H1 (cell line): ENCODE measurements at regions not wholly inside any gene's neighbourhood (a gene's known extent, or its start where the extent isn't known, plus 50 kb on each side); places are given as distances from the start of the nearest gene placed in this dataset.

ENCODE experiments used
- CTCF ChIA-PET: fragments of 300-600 bp; sonication (Branson Sonifier 250); formaldehyde crosslinking; loops from one replicate; lab custom pipeline; 2021; ENCODE audit not compliant: partially characterized antibody; lab: Charles Lee
- POLR2A ChIA-PET: fragments of 300-600 bp; sonication (Branson Sonifier 250); formaldehyde crosslinking; loops from one replicate; lab custom pipeline; 2021; ENCODE audit warnings: inconsistent platforms; ENCODE audit not compliant: partially characterized antibody; lab: Charles Lee
- DNase-seq, 2 experiments: peaks; one replicate each; pipeline versions ENCODE4 v3.0.0 to v3.0.0-alpha.2; 2010 to 2022; ENCODE audit warnings: low spot score in 2 of 2, low read depth in 1 of 2, mixed read lengths in 1 of 2
- FAIRE-seq: peaks from 2 replicates; lab custom pipeline; 2011; peaks lifted over from hg19 to GRCh38; lab: Jason Lieb, UNC
- H2AFZ ChIP-seq: 2 replicates; pipeline ENCODE4 v1.8.1; 2012; ENCODE audit warnings: low read length, inconsistent platforms
- H2AK5ac ChIP-seq: 2 replicates; pipeline ENCODE4 v1.6.1; 2013; ENCODE audit warnings: low read depth, low read length
- H2BK120ac ChIP-seq: replicated peaks from 2 replicates; pipeline ENCODE3; 2013; ENCODE audit warnings: low read depth, low read length, inconsistent platforms
- H2BK12ac ChIP-seq: 2 replicates; pipeline ENCODE4 v1.6.1; 2013; ENCODE audit warnings: low read depth, low read length
- H2BK15ac ChIP-seq: 2 replicates; pipeline ENCODE4 v1.6.1; 2013; ENCODE audit warnings: low read length
- H2BK20ac ChIP-seq: 2 replicates; pipeline ENCODE4 v1.6.1; 2013; ENCODE audit warnings: low read length
- H2BK5ac ChIP-seq: 2 replicates; pipeline ENCODE4 v1.6.1; 2013; ENCODE audit warnings: low read depth, low read length
- H3K14ac ChIP-seq: 2 replicates; pipeline ENCODE4 v1.6.1; 2013; ENCODE audit warnings: inconsistent platforms; ENCODE audit not compliant: insufficient read length
- H3K18ac ChIP-seq: 2 replicates; pipeline ENCODE4 v1.6.1; 2013; ENCODE audit warnings: low read length; ENCODE audit errors: extremely low read depth
- H3K23ac ChIP-seq: 2 replicates; pipeline ENCODE4 v1.6.1; 2013; ENCODE audit warnings: inconsistent platforms; ENCODE audit not compliant: insufficient read length
- H3K23me2 ChIP-seq: 2 replicates; pipeline ENCODE4 v1.6.1; 2013; ENCODE audit warnings: low read depth, low read length
- H3K27ac ChIP-seq: 2 replicates; pipeline ENCODE4 v1.6.1; 2011; ENCODE audit warnings: low read depth, low read length, inconsistent platforms
- H3K27me3 ChIP-seq, 4 experiments: replicated peaks in 1 of 4; 1 replicate in 1 of 4; 2 replicates in 3 of 4; pipeline versions ENCODE4 v1.6.1 to v1.8.1; 2011 to 2013; ENCODE audit warnings: low read length in 3 of 4, mild to moderate bottlenecking in 3 of 4, inconsistent platforms in 2 of 4, mixed read lengths in 2 of 4, moderate library complexity in 1 of 4; ENCODE audit not compliant: control insufficient read depth in 3 of 4, insufficient read depth in 3 of 4; ENCODE audit errors: extremely low read depth in 1 of 4
- H3K36me3 ChIP-seq, 4 experiments: 2 replicates each; pipeline versions ENCODE4 v1.6.1 to v1.8.1; 2011 to 2013; ENCODE audit warnings: mild to moderate bottlenecking in 4 of 4, low read length in 3 of 4, moderate library complexity in 2 of 4, control low read depth in 1 of 4, inconsistent platforms in 1 of 4; ENCODE audit not compliant: insufficient read depth in 4 of 4, control insufficient read depth in 2 of 4
- H3K4ac ChIP-seq: replicated peaks from 2 replicates; pipeline ENCODE3; 2013; ENCODE audit warnings: low read length, low read depth, mixed read lengths, inconsistent platforms; ENCODE audit not compliant: insufficient read length
- H3K4me1 ChIP-seq, 4 experiments: replicated peaks in 1 of 4; 1 replicate in 1 of 4; 2 replicates in 3 of 4; pipeline versions ENCODE4 v1.6.1 to v1.8.1; 2011 to 2013; ENCODE audit warnings: low read length in 3 of 4, inconsistent platforms in 2 of 4, mixed read lengths in 1 of 4; ENCODE audit not compliant: insufficient read depth in 4 of 4, control insufficient read depth in 3 of 4
- H3K4me2 ChIP-seq, 2 experiments: 2 replicates each; pipeline versions ENCODE4 v1.6.1 to v1.8.1; 2011 to 2013; ENCODE audit warnings: low read depth in 2 of 2, low read length in 2 of 2, control low read depth in 1 of 2, inconsistent platforms in 1 of 2, mild to moderate bottlenecking in 1 of 2; ENCODE audit not compliant: insufficient read depth in 1 of 2
- H3K4me3 ChIP-seq, 4 experiments: fragments of 200-600, 300-600 bp in 1 of 4; sonication (generic), shearing (Covaris generic), sonication (Bioruptor Twin) in 1 of 4; 2 replicates each; pipeline versions ENCODE4 v1.5.1 to v1.8.1; 2011 to 2016; ENCODE audit warnings: low read length in 4 of 4, low read depth in 3 of 4, control low read depth in 2 of 4, inconsistent platforms in 2 of 4, mild to moderate bottlenecking in 2 of 4, mixed read lengths in 1 of 4, moderate library complexity in 1 of 4; ENCODE audit not compliant: insufficient read depth in 2 of 4; ENCODE audit errors: extremely low read depth in 1 of 4
- H3K56ac ChIP-seq: replicated peaks from 2 replicates; pipeline ENCODE3; 2013; ENCODE audit warnings: low read depth, mild to moderate bottlenecking, mixed read lengths, low read length, inconsistent platforms; ENCODE audit not compliant: insufficient read length
- H3K79me1 ChIP-seq: 2 replicates; pipeline ENCODE4 v1.6.1; 2013; ENCODE audit warnings: low read depth, low read length, control low read depth
- H3K79me2 ChIP-seq, 2 experiments: 2 replicates each; pipeline versions ENCODE4 v1.6.1 to v1.8.1; 2012 to 2013; ENCODE audit warnings: low read length in 2 of 2, mild to moderate bottlenecking in 2 of 2, inconsistent platforms in 1 of 2; ENCODE audit not compliant: insufficient read depth in 2 of 2, control insufficient read depth in 1 of 2
- H3K9ac ChIP-seq, 4 experiments: replicated peaks in 1 of 4; 1 replicate in 1 of 4; 2 replicates in 3 of 4; pipeline versions ENCODE4 v1.6.1 to v1.8.1; 2011 to 2013; ENCODE audit warnings: low read depth in 3 of 4, low read length in 3 of 4, control low read depth in 2 of 4, mild to moderate bottlenecking in 2 of 4, moderate library complexity in 2 of 4, inconsistent platforms in 1 of 4; ENCODE audit errors: extremely low read depth in 1 of 4
- H3K9me3 ChIP-seq, 2 experiments: 2 replicates each; pipeline versions ENCODE4 v1.6.1 to v1.8.1; 2012 to 2013; ENCODE audit warnings: mild to moderate bottlenecking in 2 of 2, moderate library complexity in 2 of 2, control low read depth in 1 of 2, inconsistent platforms in 1 of 2, low read depth in 1 of 2, low read length in 1 of 2, mixed read lengths in 1 of 2; ENCODE audit not compliant: insufficient read depth in 2 of 2
- H4K20me1 ChIP-seq, 2 experiments: replicated peaks in 1 of 2; 2 replicates each; pipeline versions ENCODE3 to v1.8.1; 2011 to 2013; ENCODE audit warnings: inconsistent platforms in 2 of 2, low read length in 2 of 2, mild to moderate bottlenecking in 1 of 2; ENCODE audit not compliant: insufficient read depth in 2 of 2, control insufficient read depth in 1 of 2
- H4K5ac ChIP-seq: 2 replicates; pipeline ENCODE4 v1.6.1; 2013; ENCODE audit warnings: low read length, low read depth, mixed read lengths, inconsistent platforms; ENCODE audit not compliant: insufficient read length
- H4K8ac ChIP-seq: 2 replicates; pipeline ENCODE4 v1.8.0; 2013; ENCODE audit warnings: mild to moderate bottlenecking, moderate library complexity, low read length, inconsistent platforms; ENCODE audit not compliant: insufficient read depth; ENCODE audit errors: extremely low read depth
- H4K91ac ChIP-seq: replicated peaks from 2 replicates; pipeline ENCODE3; 2013; ENCODE audit warnings: low read length, mixed read lengths, inconsistent platforms; ENCODE audit not compliant: insufficient read length
- KDM5A ChIP-seq: fragments of 200-600 bp; IDR thresholded peaks from 2 replicates; pipeline ENCODE4 v1.7.1; 2012; ENCODE audit warnings: mild to moderate bottlenecking, low read length, inconsistent platforms, mixed read lengths
- RAD21 ChIP-seq, 2 experiments: IDR thresholded peaks in 1 of 2; conservative IDR thresholded peaks in 1 of 2; 2 replicates each; pipeline ENCODE4 v1.6.1; 2011; ENCODE audit warnings: low read depth in 2 of 2, low read length in 2 of 2, improper control_type of control experiment in 1 of 2, inconsistent platforms in 1 of 2, mild to moderate bottlenecking in 1 of 2, moderate library complexity in 1 of 2
- WGBS, 2 experiments: shearing (Covaris generic) in 1 of 2; methylation state at CpG; one replicate each; pipeline versions ENCODE4 v1.1.6 to v1.1.7; 2013 to 2015; ENCODE audit warnings: low lambda C conversion rate in 2 of 2, mixed read lengths in 2 of 2, inconsistent platforms in 1 of 2, low coverage in 1 of 2, missing lambda C conversion rate in 1 of 2; ENCODE audit not compliant: insufficient replicate concordance in 2 of 2, insufficient coverage in 1 of 2, insufficient read length in 1 of 2; ENCODE audit errors: extremely low coverage in 1 of 2, missing lambda C conversion rate in 1 of 2; 5-methylcytosine and 5-hydroxymethylcytosine counted together
- TF ChIP-seq, protein P1 (sequence below): IDR thresholded peaks from 2 replicates; pipeline ENCODE4 v1.6.1; 2012; ENCODE audit warnings: inconsistent platforms

DNA sequence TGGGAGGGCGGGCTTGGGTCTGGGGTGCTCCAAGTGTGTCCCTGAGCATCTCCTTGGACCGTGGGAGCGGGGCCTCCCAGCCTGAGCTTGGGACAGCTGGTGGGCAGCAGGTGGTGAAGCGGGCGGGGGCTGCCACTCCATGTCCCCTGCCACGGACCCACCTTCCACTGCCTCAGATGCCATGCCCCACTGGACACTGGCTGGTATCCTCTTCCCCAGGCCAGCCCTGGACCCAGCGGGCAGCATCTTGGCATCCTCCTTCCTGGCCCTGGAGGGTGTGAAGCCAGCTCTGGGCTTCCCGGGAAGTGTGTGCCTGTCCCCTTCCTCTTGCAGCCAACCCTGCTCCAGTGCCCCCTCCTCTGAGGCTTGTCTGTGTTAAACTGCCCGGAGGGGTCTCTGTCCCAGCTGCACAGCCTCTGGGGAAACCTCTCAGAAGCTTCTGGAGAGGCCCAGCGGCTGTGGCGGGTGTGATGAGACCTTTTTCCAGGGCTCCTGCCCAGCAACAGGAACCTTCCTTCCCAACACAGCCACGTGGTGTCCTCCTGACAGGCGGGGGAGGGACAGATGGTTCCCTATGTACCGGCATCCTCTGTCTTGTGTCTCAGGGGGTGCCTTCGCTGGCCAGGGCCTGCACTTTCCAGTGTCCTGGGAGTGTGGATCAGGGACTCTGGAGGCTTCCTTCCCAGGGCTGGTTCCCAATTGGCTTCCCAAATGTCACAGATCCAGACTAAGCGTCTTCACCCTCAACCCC is 81.6 kb upstream of the DISP3 start:
- Histone ChIP-seq H3K23ac (no peak overlapping the region), H3K4me2 (no peak overlapping the region), H2BK12ac (no peak overlapping the region), H2AK5ac (no peak overlapping the region), H3K4me3 (no peak overlapping the region), H2BK20ac (no peak overlapping the region), H3K18ac (no peak overlapping the region), H3K36me3 (no peaks in the 10 kb centered on the region), H2AFZ (0 out of 2 replicates have a peak overlapping the region, but pooled peaks have one; percentile 17), H3K9ac (no peak overlapping the region), H4K5ac (no peak overlapping the region), H3K27me3 (no peaks in the 10 kb centered on the region), H3K9me3 (no peaks in the 10 kb centered on the region), H3K56ac (no peak overlapping the region), H3K4me1 (peaks cover 0 to 3% (median 0%) of the 10 kb centered on the region in 4 experiments; a peak in 1 of 7 replicates), H2BK15ac (no peak overlapping the region), H3K79me1 (no peaks in the 10 kb centered on the region), H3K27ac (no peak overlapping the region), H2BK120ac (no peak overlapping the region), H4K91ac (no peak overlapping the region), H3K14ac (no peak overlapping the region), H4K8ac (no peak overlapping the region; the same call in 1 of the 2 replicates), H3K79me2 (no peaks in the 10 kb centered on the region), H2BK5ac (no peak overlapping the region), H4K20me1 (no peaks in the 10 kb centered on the region), H3K23me2 (no peaks in the 10 kb centered on the region), H3K4ac (no peak overlapping the region)
- DNase-seq (no peak), FAIRE-seq (no peak)
- ChIA-PET POLR2A (interaction anchor here (1.5 kb wide), 1 partner anchor 11 kb away, joined by 4 read pairs; no protein-coding TSS in a partner anchor), CTCF (interaction anchor here (0.6 to 2.1 kb wide), 4 partner anchors 11 to 247 kb away, joined by 3 to 6 read pairs (median 4); no protein-coding TSS in a partner anchor)
- 86% methylated on average over 15 of the region's 16 CpGs; no CpG with 5 or more reads in 1 of the 2 experiments for WGBS, 2 experiments
- TF ChIP-seq, protein P1, sequence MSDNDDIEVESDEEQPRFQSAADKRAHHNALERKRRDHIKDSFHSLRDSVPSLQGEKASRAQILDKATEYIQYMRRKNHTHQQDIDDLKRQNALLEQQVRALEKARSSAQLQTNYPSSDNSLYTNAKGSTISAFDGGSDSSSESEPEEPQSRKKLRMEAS = peak; percentile 72
- TF ChIP-seq KDM5A = no peak
- no peak for TF ChIP-seq RAD21 (IDR thresholded peaks at IDR 0.05 in 1 of 2, conservative IDR thresholded peaks at IDR 0.05 in 1 of 2; ENCODE audit: low read depth in 2 of 2, low read length in 2 of 2)
